ENCODE measurements at regions not wholly inside any gene's neighbourhood (a gene's known extent, or its start where the extent isn't known, plus 50 kb on each side); places are given as distances from the start of the nearest gene placed in this dataset.

DNA sequence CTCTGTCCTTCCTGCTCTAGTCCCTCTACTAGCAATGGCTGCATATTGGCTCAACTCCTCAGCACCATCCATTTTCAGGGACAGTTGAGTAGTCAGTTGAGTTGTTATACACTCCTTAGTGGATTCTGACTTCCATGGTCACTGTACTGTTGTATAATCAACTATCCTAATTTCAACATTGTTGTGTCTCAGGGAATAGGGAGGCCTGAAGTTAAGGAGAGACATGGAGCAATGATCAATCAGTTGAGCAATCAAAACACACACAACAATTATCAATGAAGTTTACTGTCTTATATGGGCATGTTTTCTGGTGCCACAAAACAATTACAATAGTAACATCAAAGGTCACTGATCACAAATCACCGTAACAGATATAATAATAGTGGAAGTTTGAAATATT is 255.9 kb downstream of the KCNC2 start:
- in situ Hi-C loops (cut with MboI; ENCODE audit: low pct_unique_long_range_greater_than_20kb, low sequenced_read_pairs, unreplicated experiment), result no loop called here
- no peak for DNase-seq (ENCODE audit: low spot score)
- no peak for TF ChIP-seq CTCF (IDR thresholded peaks at IDR 0.05; ENCODE audit: extremely low read depth, insufficient read depth, missing control alignments)

DNA sequence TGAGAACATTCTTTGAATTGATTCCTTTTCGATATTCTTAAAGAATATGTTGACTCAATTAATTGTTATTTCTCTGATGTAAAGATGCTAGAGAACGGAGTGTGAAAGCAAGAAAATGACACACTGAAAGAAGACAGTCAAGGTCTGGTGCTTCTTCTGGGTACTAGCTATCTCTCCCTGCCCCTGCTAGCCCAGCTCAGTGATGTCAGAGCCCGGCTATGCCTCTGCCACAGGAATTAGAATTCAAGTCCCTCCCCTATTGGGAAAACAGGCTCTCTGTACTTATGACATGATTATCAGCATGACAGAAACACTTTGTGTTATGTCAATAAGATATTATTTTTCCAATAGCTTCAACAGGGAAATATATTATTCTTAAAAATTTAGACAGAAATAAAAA is 252.4 kb downstream of the KCNC2 start:
- no peak for TF ChIP-seq CTCF (IDR thresholded peaks at IDR 0.05; ENCODE audit: extremely low read depth, insufficient read depth, missing control alignments)
- DNase-seq (ENCODE audit: low spot score), result no peak
- in situ Hi-C loops (cut with MboI; ENCODE audit: low pct_unique_long_range_greater_than_20kb, low sequenced_read_pairs, unreplicated experiment), result no loop called here

DNA sequence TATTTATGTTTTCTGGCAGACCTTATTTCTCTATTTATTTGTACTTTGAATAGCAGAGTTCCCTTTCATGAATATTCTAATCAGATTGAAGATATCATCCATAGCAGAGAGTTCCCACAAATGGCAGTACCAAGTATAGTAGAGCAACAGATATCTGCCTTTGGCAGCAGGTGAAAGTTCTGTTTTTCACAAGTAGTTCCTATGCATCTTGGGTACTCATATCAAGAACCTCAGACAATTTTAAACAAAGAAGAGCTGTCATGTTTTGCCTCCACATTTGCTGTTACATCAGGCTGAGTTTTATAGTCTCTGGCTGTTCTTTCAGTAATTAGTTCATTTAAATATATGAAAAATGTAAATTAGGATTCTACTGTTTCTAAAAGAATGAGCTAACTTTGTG is 252.0 kb downstream of the KCNC2 start:
- TF ChIP-seq CTCF (IDR thresholded peaks at IDR 0.05; ENCODE audit: extremely low read depth, insufficient read depth, missing control alignments), result no peak
- in situ Hi-C loops (cut with MboI; ENCODE audit: low pct_unique_long_range_greater_than_20kb, low sequenced_read_pairs, unreplicated experiment), result no loop called here

DNA sequence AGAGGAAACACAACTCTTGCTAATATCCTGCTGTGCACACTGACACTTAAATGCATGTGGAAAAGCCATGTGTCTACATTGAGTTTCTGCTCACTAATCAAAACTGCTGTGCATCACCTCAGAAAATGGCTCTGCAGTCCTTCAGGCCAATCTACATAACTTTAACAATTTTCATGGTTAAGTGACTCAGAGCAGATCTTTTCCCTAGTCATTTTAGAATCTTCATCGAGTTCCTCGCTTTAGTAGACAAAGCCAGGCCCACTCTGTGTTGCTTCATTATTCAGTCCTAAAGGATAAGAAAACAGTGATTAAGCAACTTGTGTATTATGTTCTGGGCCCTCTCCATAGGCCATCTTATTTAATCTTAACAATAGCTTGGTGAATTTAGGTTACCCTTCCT is 250.0 kb downstream of the KCNC2 start:
- DNase-seq (ENCODE audit: low spot score), result no peak

More for the DNA sequence above, 252.0 kb downstream of the KCNC2 start:
- no peak for DNase-seq (ENCODE audit: low spot score)

DNA sequence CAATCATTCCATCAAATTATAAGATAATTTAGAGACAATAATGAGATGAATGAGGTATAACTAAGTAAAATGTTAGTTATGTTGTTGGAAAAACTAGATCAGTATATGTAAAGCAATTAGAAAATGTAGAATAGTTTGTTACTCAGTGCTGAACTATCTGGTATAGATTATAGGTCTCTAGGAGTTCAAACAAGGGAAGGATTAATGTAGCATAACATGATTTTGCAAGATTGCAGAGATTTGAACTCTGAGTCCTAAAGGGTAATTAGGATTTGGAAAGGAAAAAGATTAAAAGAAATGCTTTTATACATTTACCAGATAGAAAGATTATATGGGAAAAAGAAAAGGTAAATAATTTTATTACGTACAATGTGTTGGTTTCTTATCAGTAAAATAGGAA is 246.3 kb downstream of the KCNC2 start:
- in situ Hi-C loops (cut with MboI; ENCODE audit: low pct_unique_long_range_greater_than_20kb, low sequenced_read_pairs, unreplicated experiment), result no loop called here
- TF ChIP-seq CTCF (IDR thresholded peaks at IDR 0.05; ENCODE audit: extremely low read depth, insufficient read depth, missing control alignments), result no peak
- DNase-seq (ENCODE audit: low spot score), result no peak

More for the DNA sequence above, 250.0 kb downstream of the KCNC2 start:
- in situ Hi-C loops (cut with MboI; ENCODE audit: low pct_unique_long_range_greater_than_20kb, low sequenced_read_pairs, unreplicated experiment), result no loop called here
- TF ChIP-seq CTCF (IDR thresholded peaks at IDR 0.05; ENCODE audit: extremely low read depth, insufficient read depth, missing control alignments), result no peak

DNA sequence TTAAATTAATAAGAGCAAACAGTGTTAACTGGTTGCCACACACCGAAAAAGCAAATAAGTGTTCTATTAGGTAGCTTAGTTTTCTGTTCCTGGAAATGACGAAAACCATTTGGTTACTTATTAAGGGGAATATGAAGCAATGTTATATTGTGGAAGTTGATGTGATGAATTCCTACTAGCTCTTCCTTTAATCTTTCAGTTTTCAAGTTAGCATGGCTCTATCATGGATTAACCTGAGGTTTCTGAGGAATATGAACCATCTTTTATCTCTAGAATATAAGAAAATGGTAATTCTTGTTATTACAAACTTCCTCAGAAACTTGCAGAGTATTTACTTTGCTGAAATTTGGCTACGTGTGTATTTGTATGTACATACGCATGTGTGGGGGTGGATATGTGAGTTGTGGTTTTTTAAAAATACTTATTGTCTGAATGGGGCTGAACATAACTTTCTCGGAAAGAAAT is 245.7 kb downstream of the KCNC2 start:
- no peak for TF ChIP-seq CTCF (IDR thresholded peaks at IDR 0.05; ENCODE audit: extremely low read depth, insufficient read depth, missing control alignments)
- DNase-seq (ENCODE audit: low spot score), result no peak

GRCh38 chr12:74964390-74964789 is 245.2 kb downstream of the KCNC2 start:
- in situ Hi-C loops (cut with MboI; ENCODE audit: low pct_unique_long_range_greater_than_20kb, low sequenced_read_pairs, unreplicated experiment), result no loop called here
- no peak for TF ChIP-seq CTCF (IDR thresholded peaks at IDR 0.05; ENCODE audit: extremely low read depth, insufficient read depth, missing control alignments)
- DNase-seq (ENCODE audit: low spot score), result no peak

More for the DNA sequence above, 245.7 kb downstream of the KCNC2 start:
- in situ Hi-C loops (cut with MboI; ENCODE audit: low pct_unique_long_range_greater_than_20kb, low sequenced_read_pairs, unreplicated experiment), result no loop called here

All from GM13977 (cell line).